Neutrophil (primary cell): ENCODE measurements at regions not wholly inside any gene's neighbourhood (a gene's known extent, or its start where the extent isn't known, plus 50 kb on each side); places are given as distances from the start of the nearest gene placed in this dataset.

ENCODE experiments used
- H3K27ac ChIP-seq: fragments of 200-600 bp; sonication (generic); 2 replicates; pipeline ENCODE4 v1.5.1; 2016; ENCODE audit warnings: mild to moderate bottlenecking, moderate library complexity
- H3K27me3 ChIP-seq: fragments of 200-600 bp; sonication (generic); 2 replicates; pipeline ENCODE4 v1.6.0; 2016; ENCODE audit warnings: mild to moderate bottlenecking
- H3K36me3 ChIP-seq: fragments of 200-600 bp; sonication (generic); 2 replicates; pipeline ENCODE4 v1.5.1; 2017
- H3K4me1 ChIP-seq, 2 experiments: fragments of 200-600 bp in 1 of 2; sonication (generic) in 1 of 2; 1 replicate in 1 of 2; 2 replicates in 1 of 2; pipeline versions ENCODE4 v1.5.1 to v1.6.1; 2013 to 2016; ENCODE audit warnings: low read depth in 1 of 2, low read length in 1 of 2, mild to moderate bottlenecking in 1 of 2, moderate library complexity in 1 of 2; ENCODE audit not compliant: control insufficient read depth in 1 of 2, insufficient read depth in 1 of 2
- H3K4me3 ChIP-seq, 2 experiments: fragments of 200-600 bp in 1 of 2; sonication (generic) in 1 of 2; 1 replicate in 1 of 2; 2 replicates in 1 of 2; pipeline ENCODE4 v1.5.1; 2013 to 2016; ENCODE audit warnings: low read depth in 1 of 2, low read length in 1 of 2, mild to moderate bottlenecking in 1 of 2, moderate library complexity in 1 of 2
- H3K9me3 ChIP-seq: fragments of 200-600 bp; sonication (generic); 2 replicates; pipeline ENCODE4 v1.5.1; 2016
- CTCF ChIP-seq: fragments of 200-600 bp; sonication (generic); IDR thresholded peaks from 2 replicates; pipeline ENCODE4 v1.5.1; 2016; ENCODE audit warnings: antibody characterized with exemption

- no peaks in the 10 kb centered on the region for H3K9me3 ChIP-seq
- no peak for TF ChIP-seq CTCF
- H3K4me1 ChIP-seq = no peaks in the 10 kb centered on the region
- no peak overlapping the region for H3K4me3 ChIP-seq
- H3K27me3 ChIP-seq = no peaks in the 10 kb centered on the region
- H3K36me3 ChIP-seq = no peaks in the 10 kb centered on the region
- H3K27ac ChIP-seq = no peak overlapping the region
These were observed 173.6 kb upstream of the LNX1 start for GRCh38 chr4:53764761-53765490.

DNA sequence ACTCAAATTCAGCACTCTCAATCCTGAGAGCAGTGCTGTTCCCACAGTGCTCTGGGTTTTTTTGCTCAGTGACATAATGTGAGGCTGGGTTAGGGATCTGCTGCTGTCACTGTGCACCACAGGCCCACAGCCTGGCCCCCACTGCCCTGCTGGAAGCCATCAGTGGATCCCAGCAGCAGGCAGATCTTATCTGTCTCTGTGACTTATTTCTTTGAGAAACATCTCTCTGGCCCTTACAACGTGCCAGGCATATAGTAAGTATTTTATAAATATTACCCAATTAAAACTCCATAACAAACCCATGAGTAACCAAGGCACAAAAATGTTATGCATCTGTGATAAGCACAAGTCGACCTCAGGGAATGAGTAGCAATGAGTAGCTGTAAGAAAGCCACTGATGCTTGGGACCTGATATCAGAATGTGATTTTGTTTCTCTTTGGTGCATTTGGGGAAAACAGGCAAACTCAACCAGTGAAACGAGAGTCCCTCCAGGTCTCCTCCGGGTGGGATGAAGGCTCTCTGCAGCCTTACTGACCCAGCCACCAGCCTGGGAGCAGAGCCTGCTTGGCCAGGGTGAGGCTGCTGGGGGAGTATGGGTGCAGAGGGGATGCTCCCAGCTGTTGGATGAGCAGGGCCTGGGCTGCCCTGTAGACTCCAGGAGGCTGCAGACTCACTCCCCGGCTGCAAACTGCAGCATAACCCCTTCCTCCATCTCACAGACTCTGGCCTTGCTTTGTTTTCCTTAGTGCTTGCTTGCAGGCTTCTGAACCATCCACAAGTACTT, 172.7 kb upstream of the LNX1 start:
- H3K9me3 ChIP-seq = no peaks in the 10 kb centered on the region
- H3K36me3 ChIP-seq = no peaks in the 10 kb centered on the region
- no peak overlapping the region for H3K27ac ChIP-seq
- no peaks in the 10 kb centered on the region for H3K4me1 ChIP-seq
- TF ChIP-seq CTCF = no peak
- no peaks in the 10 kb centered on the region for H3K27me3 ChIP-seq
- no peak overlapping the region for H3K4me3 ChIP-seq

DNA sequence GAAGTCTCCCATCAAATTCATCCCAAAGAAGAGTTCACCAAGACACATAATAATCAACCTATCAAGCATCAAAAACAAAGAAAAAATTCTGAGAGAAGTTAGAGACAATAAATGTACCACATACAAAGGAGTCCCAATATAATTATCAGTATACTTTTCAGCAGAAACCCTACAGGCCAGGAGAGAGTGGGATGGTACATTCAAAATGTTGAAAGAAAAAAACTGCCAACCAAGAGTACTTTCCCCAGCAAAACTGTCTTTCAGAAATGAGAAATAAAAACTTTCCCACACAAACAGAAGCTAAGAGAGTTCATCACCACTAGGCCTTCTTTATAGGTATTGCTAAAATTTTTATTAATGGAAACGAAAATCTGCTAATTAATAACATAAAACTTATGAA, 164.4 kb upstream of the LNX1 start:
- Histone ChIP-seq H3K4me1 (no peaks in the 10 kb centered on the region), H3K27ac (no peak overlapping the region), H3K9me3 (no peaks in the 10 kb centered on the region), H3K27me3 (no peaks in the 10 kb centered on the region), H3K4me3 (no peak overlapping the region), H3K36me3 (no peaks in the 10 kb centered on the region)
- TF ChIP-seq CTCF = no peak

DNA sequence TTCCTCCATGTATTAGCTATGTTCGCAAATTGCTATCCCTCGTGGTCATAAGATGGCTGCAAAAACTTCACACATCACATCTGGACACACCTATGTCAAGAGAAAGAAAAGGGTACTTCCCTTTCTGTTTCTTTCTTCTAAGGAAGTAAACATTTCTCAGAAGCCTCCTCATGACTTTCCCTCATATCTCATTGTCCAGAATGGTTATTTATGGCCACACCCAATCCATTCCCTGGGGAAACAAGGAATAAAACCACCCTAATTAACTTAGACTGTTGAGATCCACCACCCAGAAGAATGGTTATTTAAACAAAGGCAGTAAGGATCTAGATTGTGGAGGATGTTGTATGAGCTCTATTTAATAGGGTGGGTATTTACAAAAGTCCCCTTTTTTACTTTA, 160.8 kb upstream of the LNX1 start:
- no peak overlapping the region for H3K27ac ChIP-seq
- H3K27me3 ChIP-seq = no peaks in the 10 kb centered on the region
- H3K36me3 ChIP-seq = no peaks in the 10 kb centered on the region
- H3K9me3 ChIP-seq = no peaks in the 10 kb centered on the region
- H3K4me1 ChIP-seq = no peaks in the 10 kb centered on the region
- no peak overlapping the region for H3K4me3 ChIP-seq
- TF ChIP-seq CTCF = no peak

DNA sequence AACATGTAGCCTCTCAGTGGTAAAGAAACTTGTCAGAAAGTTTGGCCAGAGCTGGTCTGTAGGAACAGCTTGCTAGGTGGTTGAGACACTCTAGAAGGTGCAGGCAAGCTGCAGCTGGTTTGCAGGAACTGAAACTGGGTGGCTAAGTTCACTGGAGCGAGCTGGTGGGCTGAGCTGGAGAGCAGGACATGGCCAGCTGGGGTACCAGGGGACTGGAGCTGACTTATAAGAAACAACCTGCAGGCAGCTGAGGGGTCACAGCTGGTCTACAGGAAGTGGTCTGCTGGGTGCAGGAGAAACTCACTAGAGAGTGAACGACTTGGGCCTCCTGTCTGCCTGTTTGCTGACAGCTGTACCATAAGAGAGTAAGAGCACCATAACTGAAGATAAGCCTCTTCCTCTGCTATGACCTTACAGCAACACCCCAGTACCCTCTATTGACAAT, 157.1 kb upstream of the LNX1 start:
- H3K4me3 ChIP-seq = no peak overlapping the region
- no peaks in the 10 kb centered on the region for H3K9me3 ChIP-seq
- H3K27me3 ChIP-seq = no peaks in the 10 kb centered on the region
- no peaks in the 10 kb centered on the region for H3K4me1 ChIP-seq
- no peaks in the 10 kb centered on the region for H3K36me3 ChIP-seq
- no peak for TF ChIP-seq CTCF
- H3K27ac ChIP-seq = no peak overlapping the region
